CD4-positive, alpha-beta memory T cell (primary cell): ENCODE measurements at regions not wholly inside any gene's neighbourhood (a gene's known extent, or its start where the extent isn't known, plus 50 kb on each side); places are given as distances from the start of the nearest gene placed in this dataset.

Source experiments
- CTCF ChIA-PET: fragments of 350-600 bp; sonication (Branson Sonifier 250); formaldehyde crosslinking; loops from one replicate; lab custom pipeline; 2021; ENCODE audit warnings: inconsistent platforms; ENCODE audit not compliant: partially characterized antibody; lab: Charles Lee
- POLR2A ChIA-PET: fragments of 350-600 bp; sonication (Branson Sonifier 250); formaldehyde crosslinking; loops from one replicate; lab custom pipeline; 2021; ENCODE audit not compliant: partially characterized antibody; lab: Charles Lee
- DNase-seq, 5 donors: peaks; one replicate each; pipeline versions ENCODE4 v3.0.0 to v3.0.0-alpha.2; 2020 to 2022; ENCODE audit warnings: mixed read lengths in 1 of 5
- H3K27ac ChIP-seq: one replicate; pipeline ENCODE4 v1.7.0; 2013; ENCODE audit warnings: low read depth, low read length
- H3K27me3 ChIP-seq: 2 replicates; pipeline ENCODE4 v1.7.0; 2013; ENCODE audit warnings: mild to moderate bottlenecking, low read length, moderate library complexity; ENCODE audit not compliant: insufficient read depth
- H3K36me3 ChIP-seq: 2 replicates; pipeline ENCODE4 v1.7.0; 2013; ENCODE audit warnings: mild to moderate bottlenecking, low read length, moderate library complexity; ENCODE audit not compliant: insufficient read depth
- H3K4me1 ChIP-seq: 2 replicates; pipeline ENCODE4 v1.7.0; 2013; ENCODE audit warnings: mild to moderate bottlenecking, low read length, moderate library complexity; ENCODE audit not compliant: insufficient read depth
- H3K4me3 ChIP-seq, 2 donors: one replicate each; pipeline ENCODE4 v1.7.0; 2013; ENCODE audit warnings: low read length in 2 of 2, mild to moderate bottlenecking in 1 of 2
- H3K9me3 ChIP-seq, 2 donors: one replicate each; pipeline ENCODE4 v1.7.0; 2013; ENCODE audit warnings: low read length in 2 of 2, control low read depth in 1 of 2; ENCODE audit not compliant: control insufficient read depth in 1 of 2
- H3K27ac Mint-ChIP-seq, 7 donors: one replicate each; pipeline ENCODE4 v1.8.0; 2020 to 2021; ENCODE audit warnings: mixed read lengths in 7 of 7, mild to moderate bottlenecking in 6 of 7, inconsistent platforms in 3 of 7, moderate library complexity in 3 of 7
- H3K27me3 Mint-ChIP-seq, 2 donors: one replicate each; pipeline ENCODE4 v1.8.0; 2020 to 2021; ENCODE audit warnings: mixed read lengths in 2 of 2
- H3K36me3 Mint-ChIP-seq, 2 donors: one replicate each; pipeline ENCODE4 v1.8.0; 2020 to 2021; ENCODE audit warnings: mixed read lengths in 2 of 2, inconsistent platforms in 1 of 2, mild to moderate bottlenecking in 1 of 2
- H3K4me1 Mint-ChIP-seq, 4 donors: one replicate each; pipeline ENCODE4 v1.8.0; 2020 to 2021; ENCODE audit warnings: mixed read lengths in 4 of 4, mild to moderate bottlenecking in 1 of 4
- H3K4me3 Mint-ChIP-seq, 8 donors: one replicate each; pipeline ENCODE4 v1.8.0; 2020 to 2021; ENCODE audit warnings: mixed read lengths in 8 of 8, mild to moderate bottlenecking in 7 of 8, moderate library complexity in 6 of 8, inconsistent platforms in 3 of 8
- H3K9me3 Mint-ChIP-seq, 8 donors: one replicate each; pipeline ENCODE4 v1.8.0; 2020 to 2021; ENCODE audit warnings: mixed read lengths in 8 of 8, mild to moderate bottlenecking in 5 of 8, inconsistent platforms in 3 of 8, moderate library complexity in 1 of 8
- intact Hi-C: fragments of 100-400 bp; cut with micrococcal nuclease; formaldehyde crosslinking; loops from one replicate; pipeline ENCODE4 v1.15.1; 2023

DNA sequence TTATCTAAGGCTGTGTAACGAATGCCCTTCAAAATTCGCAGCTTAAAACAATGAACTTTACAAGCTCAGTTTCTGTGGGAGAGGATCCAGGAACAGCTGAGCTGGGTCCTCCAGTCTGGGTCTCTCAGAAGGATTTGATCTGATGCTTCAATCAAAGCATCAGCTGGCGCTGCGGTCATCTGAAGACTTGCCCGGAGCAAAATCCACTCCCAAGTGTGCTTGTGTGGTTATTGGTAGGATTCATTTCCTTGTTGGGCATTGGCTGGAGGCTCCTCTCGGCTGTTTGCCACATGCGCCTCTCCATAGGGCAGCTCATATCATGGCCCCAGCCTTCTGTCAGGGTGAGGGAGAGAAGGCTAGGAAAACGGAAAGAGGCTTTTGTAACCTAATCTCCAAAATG lies 269.3 kb upstream of the CHD6 start:
- Mint-ChIP-seq H3K9me3 (peaks cover 0 to 4% (median 0%) of the 10 kb centered on the region in 8 donors), H3K4me1 (no peaks in the 10 kb centered on the region), H3K27ac (no peak overlapping the region), H3K36me3 (no peaks in the 10 kb centered on the region), H3K4me3 (no peak overlapping the region), H3K27me3 (peaks cover 0 to 4% of the 10 kb centered on the region in 2 donors)
- Histone ChIP-seq H3K9me3 (no peaks in the 10 kb centered on the region), H3K4me1 (no peaks in the 10 kb centered on the region), H3K36me3 (no peaks in the 10 kb centered on the region), H3K4me3 (no peak overlapping the region), H3K27ac (no peak overlapping the region), H3K27me3 (no peaks in the 10 kb centered on the region)
- intact Hi-C loops = no loop called here
- POLR2A ChIA-PET = no interaction called here
- CTCF ChIA-PET = no interaction called here
- DNase-seq = no peak

DNA sequence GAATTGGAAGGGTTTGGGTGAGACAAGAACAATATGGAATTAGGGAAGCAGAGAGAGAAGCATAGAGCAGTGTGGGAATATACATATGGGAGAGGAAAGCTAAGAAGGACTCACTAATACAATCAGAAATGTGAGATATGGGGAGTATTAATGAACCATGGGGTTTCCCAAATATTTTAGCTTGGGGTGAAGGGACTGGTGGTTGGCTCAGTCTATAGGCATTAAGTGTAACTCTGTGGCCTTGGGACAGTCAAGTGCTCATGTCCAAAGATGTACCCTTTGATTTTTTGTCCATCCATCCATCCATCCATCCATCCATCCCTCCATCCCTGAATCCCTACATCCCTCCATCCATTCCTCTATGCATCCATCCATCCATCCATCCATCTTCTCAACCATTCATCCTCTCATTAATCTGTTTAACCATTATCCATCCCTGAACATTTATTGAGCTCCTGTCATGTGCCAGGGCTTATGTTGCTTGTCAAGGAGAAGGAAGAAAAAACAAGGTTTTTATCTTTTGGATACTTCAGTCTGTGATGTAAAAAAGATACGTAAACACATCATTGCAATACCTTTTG lies 263.4 kb upstream of the CHD6 start:
- no peaks in the 10 kb centered on the region for H3K9me3 ChIP-seq

DNA sequence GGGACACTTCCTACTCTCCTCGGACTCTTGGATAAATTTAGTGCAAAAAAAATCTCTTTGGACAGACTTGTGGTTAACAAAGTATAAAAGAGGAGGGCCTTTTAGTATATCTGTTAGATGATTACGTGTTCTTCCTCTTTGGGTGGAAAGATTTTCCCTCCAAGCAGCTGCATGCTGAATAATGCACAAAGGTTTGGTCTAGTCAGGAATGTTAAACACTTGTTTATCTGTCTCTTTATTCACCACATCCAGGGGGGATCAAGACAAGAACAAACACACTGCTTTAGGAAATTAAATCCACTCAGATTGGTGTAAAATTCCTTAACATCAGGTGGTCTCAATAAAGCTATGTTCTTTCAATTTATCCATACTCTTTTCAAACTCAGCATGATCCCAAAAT lies 260.9 kb upstream of the CHD6 start:
- intact Hi-C loops = no loop called here
- Mint-ChIP-seq H3K36me3 (no peaks in the 10 kb centered on the region), H3K27ac (no peak overlapping the region), H3K4me3 (no peak overlapping the region), H3K9me3 (peaks cover 0 to 2% (median 0%) of the 10 kb centered on the region in 8 donors), H3K4me1 (no peaks in the 10 kb centered on the region), H3K27me3 (peaks cover 0 to 4% of the 10 kb centered on the region in 2 donors)
- ChIA-PET POLR2A (no interaction called here), CTCF (no interaction called here)
- Histone ChIP-seq H3K36me3 (no peaks in the 10 kb centered on the region), H3K27ac (no peak overlapping the region), H3K4me3 (no peak overlapping the region), H3K27me3 (no peaks in the 10 kb centered on the region), H3K4me1 (no peaks in the 10 kb centered on the region), H3K9me3 (no peaks in the 10 kb centered on the region)
- no peak for DNase-seq

More for the DNA sequence above, 263.4 kb upstream of the CHD6 start:
- Mint-ChIP-seq H3K4me3 (no peak overlapping the region), H3K9me3 (peaks cover 0 to 4% (median 0%) of the 10 kb centered on the region in 8 donors), H3K4me1 (no peaks in the 10 kb centered on the region), H3K27me3 (peaks cover 0 to 4% of the 10 kb centered on the region in 2 donors), H3K27ac (no peak overlapping the region), H3K36me3 (no peaks in the 10 kb centered on the region)
- ChIA-PET CTCF (no interaction called here), POLR2A (no interaction called here)
- no peak for DNase-seq
- Histone ChIP-seq H3K4me3 (no peak overlapping the region), H3K36me3 (no peaks in the 10 kb centered on the region), H3K27ac (no peak overlapping the region), H3K27me3 (no peaks in the 10 kb centered on the region), H3K4me1 (no peaks in the 10 kb centered on the region)
- intact Hi-C loops = no loop called here

DNA sequence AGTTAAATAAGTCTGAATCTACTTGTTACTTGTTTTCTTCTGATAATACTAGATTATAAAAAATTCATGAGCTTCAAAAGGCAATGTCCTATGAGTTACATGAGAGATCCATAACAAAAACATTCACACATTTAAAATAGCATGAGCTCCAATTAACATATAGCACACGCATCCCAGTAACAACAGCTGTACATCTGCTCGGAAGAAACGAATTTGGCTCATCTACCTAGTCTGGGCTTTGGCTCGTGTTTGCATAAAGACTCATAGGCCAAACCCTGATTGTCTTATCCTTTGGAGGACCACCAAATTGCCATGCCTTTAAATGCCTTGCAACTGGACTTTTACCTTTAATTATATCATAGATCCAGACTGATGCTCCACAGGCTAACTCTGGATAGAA lies 259.7 kb upstream of the CHD6 start:
- no peaks in the 10 kb centered on the region for H3K4me1 Mint-ChIP-seq
- Histone ChIP-seq H3K4me3 (no peak overlapping the region), H3K36me3 (no peaks in the 10 kb centered on the region), H3K4me1 (no peaks in the 10 kb centered on the region), H3K27me3 (no peaks in the 10 kb centered on the region), H3K27ac (no peak overlapping the region), H3K9me3 (no peaks in the 10 kb centered on the region)
- ChIA-PET CTCF (no interaction called here), POLR2A (no interaction called here)
- intact Hi-C loops = no loop called here
- H3K9me3 Mint-ChIP-seq = peaks cover 0 to 4% (median 0%) of the 10 kb centered on the region in 8 donors
- H3K27ac Mint-ChIP-seq = no peak overlapping the region
- no peak for DNase-seq
- no peaks in the 10 kb centered on the region for H3K36me3 Mint-ChIP-seq
- H3K4me3 Mint-ChIP-seq = no peak overlapping the region
- H3K27me3 Mint-ChIP-seq = peaks cover 0 to 2% of the 10 kb centered on the region in 2 donors

DNA sequence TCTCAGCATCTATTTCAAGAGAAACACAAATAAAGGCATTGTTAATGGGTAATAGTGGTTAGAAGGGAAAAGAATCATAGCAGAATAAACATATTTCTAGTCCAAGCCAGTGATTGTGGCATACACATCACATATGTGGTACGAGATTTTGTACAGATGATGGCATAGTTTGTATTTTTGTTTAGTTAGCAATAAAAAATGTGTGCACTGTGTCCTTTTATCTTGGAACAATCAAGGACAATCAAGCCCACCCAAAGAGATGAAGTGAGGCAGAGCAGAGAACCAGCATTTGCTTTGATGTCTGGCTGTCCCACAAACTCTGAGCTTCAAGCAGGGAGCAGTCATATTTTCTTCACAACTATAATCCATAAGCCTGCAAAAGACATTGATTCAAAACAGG lies 256.5 kb upstream of the CHD6 start:
- Mint-ChIP-seq H3K36me3 (no peaks in the 10 kb centered on the region), H3K4me1 (no peaks in the 10 kb centered on the region), H3K4me3 (no peak overlapping the region), H3K9me3 (peaks cover 0 to 7% (median 5%) of the 10 kb centered on the region in 8 donors), H3K27ac (no peak overlapping the region), H3K27me3 (peaks cover 0 to 4% of the 10 kb centered on the region in 2 donors)
- Histone ChIP-seq H3K36me3 (no peaks in the 10 kb centered on the region), H3K4me3 (no peak overlapping the region), H3K9me3 (no peaks in the 10 kb centered on the region), H3K27me3 (no peaks in the 10 kb centered on the region), H3K27ac (no peak overlapping the region), H3K4me1 (no peaks in the 10 kb centered on the region)
- CTCF ChIA-PET = no interaction called here
- POLR2A ChIA-PET = no interaction called here
- intact Hi-C loops = no loop called here
- no peak for DNase-seq

DNA sequence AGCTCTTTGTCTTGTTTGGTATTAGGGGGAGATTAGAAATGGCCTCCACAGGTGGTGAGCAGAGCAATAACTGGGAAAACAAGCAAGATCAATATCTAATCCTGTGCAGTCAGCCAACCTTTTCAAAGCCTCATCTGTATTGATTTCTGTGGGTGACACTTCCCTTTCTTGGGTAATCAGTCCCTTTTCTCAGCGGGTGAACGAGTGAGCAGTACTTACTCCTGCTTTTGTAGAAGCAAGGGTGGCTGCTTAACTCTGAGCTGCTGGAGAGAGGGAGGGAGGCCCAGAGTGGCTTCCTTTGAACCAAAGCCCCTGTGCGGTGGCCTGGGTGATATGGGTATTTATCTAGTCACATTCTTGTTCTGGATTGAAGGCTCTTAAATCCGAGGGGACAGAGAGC lies 254.8 kb upstream of the CHD6 start:
- Histone ChIP-seq H3K9me3 (no peaks in the 10 kb centered on the region), H3K36me3 (no peaks in the 10 kb centered on the region), H3K4me3 (no peak overlapping the region), H3K27me3 (no peaks in the 10 kb centered on the region), H3K27ac (no peak overlapping the region), H3K4me1 (no peaks in the 10 kb centered on the region)
- DNase-seq = no peak
- intact Hi-C loops = no loop called here
- Mint-ChIP-seq H3K27ac (no peak overlapping the region), H3K27me3 (peaks cover 0 to 4% of the 10 kb centered on the region in 2 donors), H3K9me3 (peaks cover 0 to 15% (median 7%) of the 10 kb centered on the region in 8 donors), H3K36me3 (no peaks in the 10 kb centered on the region), H3K4me1 (no peaks in the 10 kb centered on the region), H3K4me3 (no peak overlapping the region)
- ChIA-PET CTCF (no interaction called here), POLR2A (no interaction called here)

DNA sequence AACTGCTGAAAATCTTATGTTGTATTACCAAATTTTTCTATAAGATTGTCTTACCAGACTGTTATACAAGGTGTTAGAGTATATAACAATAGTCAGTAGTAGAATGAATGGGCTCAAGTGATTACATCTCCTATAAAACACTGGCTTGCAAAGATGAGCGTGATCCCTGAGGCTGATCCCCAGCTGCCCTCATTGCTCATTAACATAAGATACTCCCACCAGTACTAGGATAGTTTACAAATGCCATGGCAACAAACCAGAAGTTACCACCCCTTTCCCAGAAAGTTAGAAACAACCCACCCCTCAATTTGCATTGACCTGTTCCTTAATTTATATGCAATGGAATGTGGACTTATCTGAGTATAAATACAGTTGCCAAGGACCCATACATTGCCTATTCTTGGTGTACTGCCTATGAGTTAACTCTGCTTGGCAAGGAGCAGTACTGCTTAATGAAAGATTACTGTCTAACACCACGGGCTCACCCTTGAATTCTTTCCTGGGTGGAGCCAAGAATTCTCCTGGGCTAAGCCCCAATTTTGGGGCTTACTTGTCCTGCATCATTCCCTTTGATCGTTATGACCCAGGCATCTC lies 252.8 kb upstream of the CHD6 start:
- Histone ChIP-seq H3K4me3 (no peak overlapping the region), H3K27me3 (no peaks in the 10 kb centered on the region), H3K9me3 (no peaks in the 10 kb centered on the region), H3K36me3 (no peaks in the 10 kb centered on the region), H3K4me1 (no peaks in the 10 kb centered on the region), H3K27ac (no peak overlapping the region)
- peaks cover 0 to 19% (median 10%) of the 10 kb centered on the region in 8 donors for H3K9me3 Mint-ChIP-seq
- H3K4me1 Mint-ChIP-seq = no peaks in the 10 kb centered on the region
- intact Hi-C loops = no loop called here
- ChIA-PET CTCF (no interaction called here), POLR2A (no interaction called here)
- H3K27me3 Mint-ChIP-seq = peaks cover 0 to 2% of the 10 kb centered on the region in 2 donors
- no peak for DNase-seq
- H3K4me3 Mint-ChIP-seq = no peak overlapping the region
- H3K27ac Mint-ChIP-seq = no peak overlapping the region
- no peaks in the 10 kb centered on the region for H3K36me3 Mint-ChIP-seq
